Stimulated activated CD8-positive, alpha-beta memory T cell treated with anti-CD3 and anti-CD28 coated beads, Interleukin-15, amount 100 ng/mL, for 24 hours (primary cell): ENCODE measurements at regions not wholly inside any gene's neighbourhood (a gene's known extent, or its start where the extent isn't known, plus 50 kb on each side); places are given as distances from the start of the nearest gene placed in this dataset.

Experiments
- DNase-seq: peaks from one replicate; pipeline ENCODE4 v3.0.0-alpha.2; 2020; ENCODE audit warnings: low read depth

- DNase-seq, result no peak
These were observed 203.1 kb upstream of the CAMK1G start for GRCh38 chr1:209380420-209380819.

GRCh38 chr1:209382231-209383100, 201.0 kb upstream of the CAMK1G start:
- no peak for DNase-seq

- DNase-seq, result no peak
These were observed 200.1 kb upstream of the CAMK1G start for GRCh38 chr1:209383422-209383821.

GRCh38 chr1:209383907-209384709, 199.4 kb upstream of the CAMK1G start:
- DNase-seq, result no peak

- DNase-seq, result no peak
These were observed 198.6 kb upstream of the CAMK1G start for GRCh38 chr1:209384710-209385550.

DNA sequence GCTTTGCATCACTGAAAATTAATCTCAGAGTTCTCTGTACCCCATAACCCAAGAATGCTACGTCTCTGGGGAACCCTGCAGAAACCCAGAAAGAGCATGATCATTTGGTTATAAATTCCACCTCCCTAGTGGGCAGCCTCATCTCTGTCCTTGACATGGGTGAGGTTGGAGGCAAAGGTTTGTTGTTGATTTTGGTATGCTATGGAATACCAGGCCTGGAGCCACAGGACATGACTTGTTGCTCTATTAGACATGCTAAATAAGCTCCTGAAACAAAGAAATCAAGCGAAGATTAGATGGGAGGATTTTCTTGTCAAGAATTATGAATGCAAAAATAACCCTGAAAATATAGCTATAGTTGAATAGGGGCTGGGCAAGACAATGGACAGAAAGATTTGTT, 197.4 kb upstream of the CAMK1G start:
- no peak for DNase-seq

DNA sequence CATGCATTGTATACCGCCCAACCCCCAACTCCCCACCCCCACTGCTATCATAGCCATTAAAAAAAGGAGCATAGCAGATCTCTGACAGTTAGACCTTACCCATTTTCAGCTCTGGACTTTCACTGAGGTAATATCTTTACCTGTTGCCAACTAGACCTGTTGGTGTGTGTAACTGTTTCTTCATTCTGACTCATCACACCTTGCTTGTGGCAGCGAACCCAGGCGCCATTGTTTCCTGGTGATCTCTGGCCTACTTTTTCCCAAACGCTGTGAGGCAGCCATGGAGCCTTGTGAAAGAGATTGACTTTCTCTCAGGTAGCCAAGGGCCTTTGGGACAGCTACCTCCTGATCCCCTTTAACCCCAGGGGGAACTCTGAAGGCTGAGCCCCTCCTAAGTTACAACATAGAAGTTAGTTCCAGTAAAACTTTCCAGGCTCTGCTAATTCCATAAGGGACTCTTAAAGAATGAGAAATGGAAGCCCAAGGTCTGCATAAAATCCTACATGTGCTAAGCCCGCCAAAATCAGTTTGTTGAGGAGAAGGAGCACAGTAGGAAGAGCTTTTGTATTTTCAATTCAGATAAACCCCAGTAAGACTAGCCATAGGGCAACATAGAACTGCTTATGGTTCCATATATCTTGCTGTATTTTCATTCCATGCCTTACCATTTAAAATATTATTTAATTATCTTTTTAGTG, 196.1 kb upstream of the CAMK1G start:
- no peak for DNase-seq

DNA sequence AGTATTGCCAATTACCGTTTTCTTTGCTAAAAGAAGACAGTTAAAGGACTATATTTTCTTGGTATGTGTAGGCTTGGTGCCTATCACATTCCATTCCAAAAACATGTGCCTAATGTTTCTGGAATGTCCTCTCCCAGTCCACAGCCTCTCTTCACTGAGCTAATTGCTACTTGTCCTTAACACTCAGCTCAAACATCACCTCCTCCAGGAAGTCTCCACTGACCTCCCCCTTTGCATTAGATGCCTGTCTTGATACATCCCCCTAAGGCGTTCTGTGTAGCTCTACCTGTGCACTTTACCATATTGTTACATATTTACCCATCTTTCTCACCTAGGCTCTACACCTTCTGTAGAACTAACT, 195.6 kb upstream of the CAMK1G start:
- no peak for DNase-seq

- no peak for DNase-seq
These were observed 195.2 kb upstream of the CAMK1G start for GRCh38 chr1:209388358-209388757.

DNA sequence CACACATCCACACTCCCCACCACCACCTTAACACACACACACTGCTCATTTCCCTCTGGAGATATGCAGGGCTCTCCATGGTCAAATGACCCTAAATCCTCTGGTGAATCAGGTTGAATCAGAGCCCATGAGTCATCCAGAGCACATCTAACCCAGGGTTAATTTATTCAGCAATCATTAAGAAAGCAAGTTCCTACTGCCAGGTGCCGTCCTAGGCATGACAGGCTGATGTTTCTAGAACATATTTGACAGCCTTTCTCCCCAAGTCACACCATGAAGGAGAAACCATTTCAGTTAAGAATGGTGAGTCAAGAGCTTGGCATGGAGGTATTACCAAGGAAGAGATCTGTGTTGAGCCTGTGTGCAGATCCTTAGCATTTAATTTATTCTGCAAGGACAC, 194.3 kb upstream of the CAMK1G start:
- no peak for DNase-seq

DNA sequence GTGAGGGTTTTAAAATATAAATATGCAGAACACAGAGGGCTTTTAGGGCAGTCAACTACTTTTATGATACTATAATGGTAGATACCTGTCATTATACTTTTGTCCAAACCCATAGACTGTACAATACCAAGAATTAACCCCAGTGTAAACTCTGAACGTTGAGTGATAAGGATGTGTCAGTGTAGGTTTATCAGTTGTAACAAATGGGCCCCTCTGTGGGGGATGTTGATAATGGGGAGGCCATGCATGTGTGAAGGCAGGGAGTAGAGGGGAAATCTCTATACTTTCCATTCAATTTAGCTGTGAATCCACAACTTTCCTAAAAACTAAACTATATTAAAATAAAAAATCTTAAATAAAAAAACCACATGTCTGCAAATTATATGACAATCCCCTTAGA, 193.5 kb upstream of the CAMK1G start:
- no peak for DNase-seq

GRCh38 chr1:209390764-209391163, 192.8 kb upstream of the CAMK1G start:
- DNase-seq, result no peak

DNA sequence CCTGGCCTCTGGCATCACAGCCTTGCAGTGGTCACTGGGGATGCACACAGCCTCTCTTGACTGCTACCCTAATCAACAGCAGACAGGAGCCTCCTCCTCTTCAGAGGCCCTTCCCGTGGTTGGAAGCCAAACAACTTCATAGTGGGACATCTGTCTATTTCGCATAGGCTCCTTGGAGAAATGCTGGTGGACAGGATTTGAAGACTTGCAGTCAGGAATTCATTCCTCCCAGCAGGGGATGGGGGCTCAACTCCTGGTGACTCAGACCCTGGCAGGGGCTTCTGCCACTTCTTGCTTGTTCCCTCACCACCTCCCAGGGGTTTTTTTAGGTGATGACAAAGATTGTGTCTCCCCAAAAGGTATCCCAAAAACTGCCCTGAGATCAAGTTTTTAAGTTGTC, 191.7 kb upstream of the CAMK1G start:
- no peak for DNase-seq

GRCh38 chr1:209395169-209395568, 188.3 kb upstream of the CAMK1G start:
- DNase-seq, result no peak

- no peak for DNase-seq
These were observed 186.1 kb upstream of the CAMK1G start for GRCh38 chr1:209397371-209397770.

DNA sequence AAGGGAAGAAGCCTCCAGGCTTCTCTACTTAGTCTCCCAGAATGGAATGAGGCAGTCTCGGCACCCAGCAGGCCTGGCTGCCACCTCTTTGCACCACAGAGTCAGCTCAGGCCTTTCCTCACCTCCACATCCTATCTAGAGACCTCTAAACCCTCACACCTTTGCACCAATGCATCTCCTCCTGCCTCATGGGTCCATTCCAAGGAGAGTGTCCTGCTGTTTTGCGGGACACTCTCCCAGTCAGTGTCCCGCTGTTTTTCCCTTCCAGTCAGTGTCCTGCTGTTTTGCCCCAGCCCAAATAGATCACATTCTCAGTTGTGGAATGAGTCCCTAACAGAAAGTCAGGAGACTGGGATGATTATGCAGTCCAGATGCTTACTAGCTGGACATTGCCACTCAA, 185.6 kb upstream of the CAMK1G start:
- DNase-seq, result no peak

- no peak for DNase-seq
These were observed 185.1 kb upstream of the CAMK1G start for GRCh38 chr1:209398313-209398991.

- no peak for DNase-seq
These were observed 183.7 kb upstream of the CAMK1G start for GRCh38 chr1:209399800-209400199.

DNA sequence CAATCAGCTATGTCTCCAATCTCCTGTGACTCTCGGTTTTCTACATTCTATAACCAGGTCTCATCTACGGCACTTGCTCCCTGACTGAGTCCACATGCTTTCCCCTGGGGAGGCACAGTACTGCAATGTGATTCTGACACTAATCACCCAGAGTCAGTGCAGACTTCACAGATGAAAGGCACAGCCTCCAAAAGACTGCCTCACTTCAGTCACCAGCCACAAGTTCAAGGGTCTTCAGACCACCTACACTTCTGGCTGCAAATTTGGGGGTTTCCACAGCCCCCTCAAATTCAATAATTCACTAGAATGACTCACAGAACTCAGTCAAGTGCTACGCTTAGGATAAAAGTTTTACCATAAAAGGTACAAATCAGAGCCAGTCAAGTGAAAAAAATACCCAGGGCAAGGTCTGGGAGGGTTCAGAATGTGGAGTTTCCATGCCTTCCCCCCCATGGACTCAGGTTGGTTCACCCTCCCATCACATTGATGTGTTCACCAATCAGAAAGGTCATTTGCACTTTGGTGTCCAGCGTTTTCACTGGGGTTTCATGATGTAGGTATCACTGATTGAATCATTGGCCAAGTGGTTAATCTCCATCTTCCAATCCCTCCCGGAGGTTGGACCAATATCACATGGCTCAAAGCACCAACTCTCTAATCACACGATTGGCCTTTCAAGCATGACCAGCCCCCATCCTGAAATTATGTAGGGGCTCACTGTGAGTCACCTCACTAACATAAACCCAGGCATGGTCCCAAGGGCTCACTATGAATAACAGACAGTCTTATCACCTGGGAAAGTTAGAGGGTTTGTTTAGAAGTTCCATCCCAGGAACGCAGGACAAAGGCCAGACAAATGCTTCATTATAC, 182.9 kb upstream of the CAMK1G start:
- DNase-seq, result no peak

DNA sequence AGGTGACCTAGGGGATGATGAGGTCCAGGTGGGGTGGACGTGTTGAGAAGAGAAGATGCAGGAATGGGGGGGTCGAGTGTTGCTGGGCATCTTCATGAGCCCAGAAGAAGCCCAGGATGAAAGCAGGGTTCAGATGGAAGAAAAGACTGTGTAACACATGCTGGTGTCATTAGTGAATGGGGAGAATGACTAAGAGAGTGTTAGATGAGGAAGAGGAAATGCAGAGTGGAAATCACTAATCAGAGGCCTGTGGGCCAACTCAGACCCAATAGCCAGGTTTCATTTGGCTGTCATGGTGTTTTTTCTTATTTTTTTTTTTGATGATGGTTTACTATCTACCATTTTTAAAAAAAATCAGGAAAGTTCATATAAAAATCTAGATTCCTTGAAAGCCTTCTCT, 180.8 kb upstream of the CAMK1G start:
- DNase-seq, result no peak
